ENCODE measurements at regions not wholly inside any gene's neighbourhood (a gene's known extent, or its start where the extent isn't known, plus 50 kb on each side); places are given as distances from the start of the nearest gene placed in this dataset.
A peak's percentile ranks its signal among the peaks of the same experiment; 100 is the strongest.

GRCh38 chr17:27954548-27955495, 61.7 kb upstream of the LYRM9 start (continued):
- no peak for TF ChIP-seq CEBPB (IDR thresholded peaks at IDR 0.05; ENCODE audit: low read depth, low read length)

- dilution Hi-C loops (cut with HindIII; ENCODE audit: low sequenced_read_pairs, unreplicated experiment) (no loop called here), intact Hi-C loops (cut with micrococcal nuclease) (no loop called here), in situ Hi-C loops (cut with MboI; ENCODE audit: low sequenced_read_pairs) (no loop called here)
- Histone ChIP-seq H3K56ac (ENCODE audit: extremely low read depth, insufficient read depth, low read length) (no peak overlapping the region), H3K23ac (ENCODE audit: low read depth, low read length) (no peak overlapping the region), H3K79me1 (ENCODE audit: low read depth in 1 of 2, low read length in 2 of 2) (no peaks in the 10 kb centered on the region), H4K91ac (ENCODE audit: insufficient read depth, low read depth, low read length) (no peak overlapping the region), H4K5ac (ENCODE audit: low read depth, low read length) (no peak overlapping the region), H3K9me1 (ENCODE audit: insufficient read depth, low read length) (no peaks in the 10 kb centered on the region), H2BK20ac (ENCODE audit: low read depth, low read length) (no peak overlapping the region), H2BK5ac (ENCODE audit: low read depth, low read length, poor library complexity, severe bottlenecking) (no peak overlapping the region), H3K27ac (ENCODE audit: insufficient read depth, low read length) (no peak overlapping the region), H4K20me1 (ENCODE audit: insufficient read depth, low read length) (no peaks in the 10 kb centered on the region), H3K9me3 (ENCODE audit: control insufficient read depth, insufficient read depth, low read length) (no peaks in the 10 kb centered on the region), H3K4me3 (ENCODE audit: insufficient read depth, low read depth, low read length) (no peak overlapping the region), H2AFZ (replicated peaks; ENCODE audit: low read length, poor library complexity) (no peak overlapping the region), H2AK5ac (ENCODE audit: low read depth, low read length) (no peak overlapping the region), H3K14ac (replicated peaks; ENCODE audit: low read depth, low read length) (no peak overlapping the region), H3K9ac (ENCODE audit: low read depth, low read length) (no peak overlapping the region), H2BK15ac (ENCODE audit: low read depth, low read length) (no peak overlapping the region), H3K4me2 (ENCODE audit: low read depth, low read length) (no peak overlapping the region), H3K18ac (ENCODE audit: low read depth, low read length) (no peak overlapping the region), H2BK120ac (ENCODE audit: low read depth, low read length) (no peak overlapping the region), H4K8ac (ENCODE audit: low read depth in 2 of 2, low read length in 2 of 2) (no peak overlapping the region), H3K27me3 (ENCODE audit: control insufficient read depth, insufficient read depth, low read length) (peaks cover 41% of the 10 kb centered on the region), H3K36me3 (ENCODE audit: control insufficient read depth, insufficient read depth, low read length) (no peaks in the 10 kb centered on the region), H2AK9ac (replicated peaks; ENCODE audit: low read depth, low read length, poor library complexity) (no peak overlapping the region), H3K4ac (ENCODE audit: low read depth, low read length) (no peak overlapping the region), H3K4me1 (ENCODE audit: control insufficient read depth, insufficient read depth, low read length) (no peaks in the 10 kb centered on the region)
- BruUV-seq (replicated peaks) = no TSS peak
- ATAC-seq (ENCODE audit: low read depth) (peak; percentile 68), DNase-seq (peak; percentile 2)
- POLR2A ChIA-PET (ENCODE audit: unreplicated experiment) = no interaction called here
- CTCF ChIA-PET = no interaction called here
- TF ChIP-seq CEBPB (IDR thresholded peaks at IDR 0.05; ENCODE audit: low read depth, low read length) = peak; percentile 23; the same call in 1 of the 2 replicates
- TF ChIP-seq RFX5 (IDR thresholded peaks at IDR 0.05; ENCODE audit: low read depth, low read length) = no peak
- TF ChIP-seq MXI1 (IDR thresholded peaks at IDR 0.05; ENCODE audit: borderline replicate concordance, low read depth, low read length) = no peak
- TF ChIP-seq CHD1 (IDR thresholded peaks at IDR 0.05; ENCODE audit: low read depth, low read length) = no peak
- TF ChIP-seq SMC3 (IDR thresholded peaks at IDR 0.05; ENCODE audit: low read depth, low read length) = no peak
- peak; percentile 32; the same call in 1 of the 2 replicates for TF ChIP-seq MAZ (IDR thresholded peaks at IDR 0.05; ENCODE audit: borderline replicate concordance, low read depth, low read length)
- no peak for TF ChIP-seq POLR2A (IDR thresholded peaks at IDR 0.05; ENCODE audit: low read depth, low read length)
- TF ChIP-seq ELK1 (IDR thresholded peaks at IDR 0.05; ENCODE audit: borderline replicate concordance, low read depth, low read length) = no peak
- TF ChIP-seq RAD21 (IDR thresholded peaks at IDR 0.05; ENCODE audit: low read length) = no peak
- no peak for TF ChIP-seq RCOR1 (IDR thresholded peaks at IDR 0.05; ENCODE audit: insufficient replicate concordance, low read length)
- TF ChIP-seq USF2 (IDR thresholded peaks at IDR 0.05; ENCODE audit: low read depth, low read length) = no peak
- WGBS, 2 experiments (ENCODE audit: extremely low coverage in 2 of 2, insufficient read length in 1 of 2) = 100% methylated on average over 1 of the region's 13 CpGs; no CpG with 5 or more reads in 1 of the 2 experiments
These were observed 63.7 kb upstream of the LYRM9 start for GRCh38 chr17:27956601-27957445.
